ENCODE measurements at regions not wholly inside any gene's neighbourhood (a gene's known extent, or its start where the extent isn't known, plus 50 kb on each side); places are given as distances from the start of the nearest gene placed in this dataset.

DNA sequence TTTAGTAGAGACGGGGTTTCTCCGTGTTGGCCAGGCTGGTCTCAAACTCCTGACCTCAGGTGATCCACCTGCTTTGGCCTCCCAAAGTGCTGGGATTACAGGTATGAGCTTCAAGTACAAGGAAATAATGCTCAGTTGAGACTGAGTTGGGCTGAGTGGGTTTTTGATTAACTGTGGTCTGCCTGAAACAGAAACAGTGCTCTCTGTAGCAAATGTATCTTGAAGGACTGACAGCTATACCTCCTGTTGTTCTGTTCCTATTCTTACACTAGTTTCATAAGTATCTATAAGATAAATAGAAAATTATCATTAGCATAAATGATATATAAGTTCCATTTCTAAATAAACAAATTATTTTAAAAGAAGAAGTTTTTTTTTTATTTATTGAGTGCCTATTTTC, 142.8 kb upstream of the PTPRK start:
- TF ChIP-seq, protein P1, sequence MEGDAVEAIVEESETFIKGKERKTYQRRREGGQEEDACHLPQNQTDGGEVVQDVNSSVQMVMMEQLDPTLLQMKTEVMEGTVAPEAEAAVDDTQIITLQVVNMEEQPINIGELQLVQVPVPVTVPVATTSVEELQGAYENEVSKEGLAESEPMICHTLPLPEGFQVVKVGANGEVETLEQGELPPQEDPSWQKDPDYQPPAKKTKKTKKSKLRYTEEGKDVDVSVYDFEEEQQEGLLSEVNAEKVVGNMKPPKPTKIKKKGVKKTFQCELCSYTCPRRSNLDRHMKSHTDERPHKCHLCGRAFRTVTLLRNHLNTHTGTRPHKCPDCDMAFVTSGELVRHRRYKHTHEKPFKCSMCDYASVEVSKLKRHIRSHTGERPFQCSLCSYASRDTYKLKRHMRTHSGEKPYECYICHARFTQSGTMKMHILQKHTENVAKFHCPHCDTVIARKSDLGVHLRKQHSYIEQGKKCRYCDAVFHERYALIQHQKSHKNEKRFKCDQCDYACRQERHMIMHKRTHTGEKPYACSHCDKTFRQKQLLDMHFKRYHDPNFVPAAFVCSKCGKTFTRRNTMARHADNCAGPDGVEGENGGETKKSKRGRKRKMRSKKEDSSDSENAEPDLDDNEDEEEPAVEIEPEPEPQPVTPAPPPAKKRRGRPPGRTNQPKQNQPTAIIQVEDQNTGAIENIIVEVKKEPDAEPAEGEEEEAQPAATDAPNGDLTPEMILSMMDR (IDR thresholded peaks at IDR 0.05) = no peak
- no peak for TF ChIP-seq POLR2A (IDR thresholded peaks at IDR 0.05; ENCODE audit: low read depth)
- TF ChIP-seq EP300 (IDR thresholded peaks at IDR 0.05) = no peak

Data from esophagus muscularis mucosa (tissue), 4 donors.